Natural killer cell (primary cell): ENCODE measurements at regions not wholly inside any gene's neighbourhood (a gene's known extent, or its start where the extent isn't known, plus 50 kb on each side); places are given as distances from the start of the nearest gene placed in this dataset.

Source experiments
- ATAC-seq, 3 donors: fragments of 150-1000 bp in 2 of 3; fragments of 200-7000 bp in 1 of 3; cut with Tn5 transposase; 1 replicate in 1 of 3; 2 replicates in 2 of 3; pipeline ENCODE4 v1.10.0; 2021; ENCODE audit warnings: mild to moderate bottlenecking in 2 of 3, moderate library complexity in 2 of 3
- DNase-seq, 2 donors: peaks; one replicate each; pipeline versions ENCODE4 v3.0.0 to v3.0.0-alpha.2; 2013 to 2021; ENCODE audit warnings: mixed read lengths in 1 of 2
- H3K27ac ChIP-seq: one replicate; pipeline ENCODE4 v1.5.1; 2013; ENCODE audit warnings: mild to moderate bottlenecking, low read length
- H3K27me3 ChIP-seq: one replicate; pipeline ENCODE4 v1.6.1; 2013; ENCODE audit warnings: low read length; ENCODE audit not compliant: control insufficient read depth, insufficient read depth
- H3K36me3 ChIP-seq: one replicate; pipeline ENCODE4 v1.6.1; 2013; ENCODE audit warnings: low read length; ENCODE audit not compliant: control insufficient read depth, insufficient read depth
- H3K4me1 ChIP-seq: one replicate; pipeline ENCODE4 v1.6.1; 2013; ENCODE audit warnings: low read length; ENCODE audit not compliant: control insufficient read depth, insufficient read depth
- H3K4me3 ChIP-seq: one replicate; pipeline ENCODE4 v1.5.1; 2013; ENCODE audit warnings: low read length
- H3K9me3 ChIP-seq: one replicate; pipeline ENCODE4 v1.6.1; 2013; ENCODE audit warnings: low read length; ENCODE audit not compliant: control insufficient read depth, insufficient read depth
- H3K27ac Mint-ChIP-seq, 2 donors: one replicate each; pipeline ENCODE4 v1.8.0; 2022; ENCODE audit warnings: mild to moderate bottlenecking in 2 of 2, mixed read lengths in 2 of 2, moderate library complexity in 1 of 2
- H3K27me3 Mint-ChIP-seq, 2 donors: one replicate each; pipeline ENCODE4 v1.8.0; 2022; ENCODE audit warnings: low read depth in 2 of 2, mixed read lengths in 2 of 2
- H3K36me3 Mint-ChIP-seq: one replicate; pipeline ENCODE4 v1.8.0; 2022; ENCODE audit warnings: mixed read lengths
- H3K4me1 Mint-ChIP-seq, 2 donors: one replicate each; pipeline ENCODE4 v1.8.0; 2022; ENCODE audit warnings: mixed read lengths in 2 of 2
- H3K4me3 Mint-ChIP-seq: one replicate; pipeline ENCODE4 v1.8.0; 2022; ENCODE audit warnings: mild to moderate bottlenecking, moderate library complexity, mixed read lengths
- H3K9me3 Mint-ChIP-seq, 2 donors: one replicate each; pipeline ENCODE4 v1.8.0; 2022; ENCODE audit warnings: mixed read lengths in 2 of 2
- WGBS: methylation state at CpG from one replicate; pipeline ENCODE4 v1.1.7; 2013; ENCODE audit warnings: missing lambda C conversion rate; ENCODE audit not compliant: insufficient coverage; 5-methylcytosine and 5-hydroxymethylcytosine counted together
- intact Hi-C: fragments of 100-400 bp; cut with micrococcal nuclease; formaldehyde crosslinking; loops from one replicate; pipeline ENCODE4 v1.14.2; 2022
- TF ChIP-seq, protein P1 (sequence below): fragments of 200-600 bp; IDR thresholded peaks from one replicate; pipeline ENCODE4 v1.8.0; 2022; ENCODE audit warnings: antibody characterized with exemption

DNA sequence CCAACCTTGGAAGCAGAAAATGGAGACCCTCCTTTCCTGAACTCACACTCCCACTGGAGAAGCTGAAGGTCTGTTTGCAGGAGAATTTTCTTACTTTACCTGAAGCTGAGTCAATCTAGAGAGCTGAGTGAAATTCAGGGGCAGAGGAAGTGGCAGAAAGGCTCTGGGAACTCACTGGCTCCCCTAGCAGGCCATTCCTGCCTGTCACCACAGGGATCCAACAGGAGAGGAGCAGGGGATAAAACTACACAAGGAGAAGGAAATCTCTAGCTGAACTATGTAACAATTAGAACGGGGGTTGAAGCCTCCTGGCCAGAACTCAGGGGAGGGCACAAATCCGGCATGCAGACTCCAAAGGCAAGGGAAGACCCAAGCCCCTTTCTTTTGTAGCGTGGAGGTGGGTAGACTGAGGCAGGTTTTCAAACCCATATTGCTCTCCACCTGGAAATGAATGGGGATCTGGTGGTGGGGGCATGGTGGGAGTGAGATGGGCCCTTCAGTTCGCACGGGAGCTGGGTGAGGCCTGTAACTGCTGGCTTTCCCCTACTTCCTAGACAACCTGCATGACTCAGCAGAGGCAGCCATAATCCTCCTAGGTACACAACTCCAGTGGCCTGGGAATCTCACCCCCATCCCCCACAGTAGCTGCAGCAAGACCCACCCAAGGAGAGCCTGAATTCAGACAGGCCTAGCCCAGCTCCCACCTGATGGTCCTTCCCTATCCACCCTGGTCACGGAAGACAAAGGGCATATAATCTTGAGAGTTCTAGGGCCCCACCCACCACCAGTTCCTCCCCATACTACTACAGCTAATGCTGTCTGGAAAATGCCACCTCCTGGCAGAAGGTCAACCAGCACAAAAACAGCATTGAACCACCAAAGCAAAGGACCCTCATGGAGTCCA is 158.1 kb downstream of the LTN1 start:
- Mint-ChIP-seq H3K36me3 (no peaks in the 10 kb centered on the region), H3K4me3 (peak overlapping the region; percentile 97), H3K4me1 (peaks cover 75 to 78% of the 10 kb centered on the region in 2 donors), H3K9me3 (no peaks in the 10 kb centered on the region), H3K27me3 (no peaks in the 10 kb centered on the region), H3K27ac (peak overlapping the region; percentile 82 to 86)
- Histone ChIP-seq H3K4me1 (peaks cover 34% of the 10 kb centered on the region), H3K27ac (no peak overlapping the region), H3K4me3 (no peak overlapping the region), H3K36me3 (no peaks in the 10 kb centered on the region), H3K9me3 (no peaks in the 10 kb centered on the region), H3K27me3 (no peaks in the 10 kb centered on the region)
- WGBS = 95% methylated on average over 6 of the region's 6 CpGs
- intact Hi-C loops = loop anchor here (2.0 to 10.0 kb wide), 2 partner anchors 240 to 1990 kb away; partner anchors contain the start of genes ADAMTS1 and CCT8
- DNase-seq (no peak), ATAC-seq (no peak)
- TF ChIP-seq, protein P1, sequence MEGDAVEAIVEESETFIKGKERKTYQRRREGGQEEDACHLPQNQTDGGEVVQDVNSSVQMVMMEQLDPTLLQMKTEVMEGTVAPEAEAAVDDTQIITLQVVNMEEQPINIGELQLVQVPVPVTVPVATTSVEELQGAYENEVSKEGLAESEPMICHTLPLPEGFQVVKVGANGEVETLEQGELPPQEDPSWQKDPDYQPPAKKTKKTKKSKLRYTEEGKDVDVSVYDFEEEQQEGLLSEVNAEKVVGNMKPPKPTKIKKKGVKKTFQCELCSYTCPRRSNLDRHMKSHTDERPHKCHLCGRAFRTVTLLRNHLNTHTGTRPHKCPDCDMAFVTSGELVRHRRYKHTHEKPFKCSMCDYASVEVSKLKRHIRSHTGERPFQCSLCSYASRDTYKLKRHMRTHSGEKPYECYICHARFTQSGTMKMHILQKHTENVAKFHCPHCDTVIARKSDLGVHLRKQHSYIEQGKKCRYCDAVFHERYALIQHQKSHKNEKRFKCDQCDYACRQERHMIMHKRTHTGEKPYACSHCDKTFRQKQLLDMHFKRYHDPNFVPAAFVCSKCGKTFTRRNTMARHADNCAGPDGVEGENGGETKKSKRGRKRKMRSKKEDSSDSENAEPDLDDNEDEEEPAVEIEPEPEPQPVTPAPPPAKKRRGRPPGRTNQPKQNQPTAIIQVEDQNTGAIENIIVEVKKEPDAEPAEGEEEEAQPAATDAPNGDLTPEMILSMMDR = no peak

DNA sequence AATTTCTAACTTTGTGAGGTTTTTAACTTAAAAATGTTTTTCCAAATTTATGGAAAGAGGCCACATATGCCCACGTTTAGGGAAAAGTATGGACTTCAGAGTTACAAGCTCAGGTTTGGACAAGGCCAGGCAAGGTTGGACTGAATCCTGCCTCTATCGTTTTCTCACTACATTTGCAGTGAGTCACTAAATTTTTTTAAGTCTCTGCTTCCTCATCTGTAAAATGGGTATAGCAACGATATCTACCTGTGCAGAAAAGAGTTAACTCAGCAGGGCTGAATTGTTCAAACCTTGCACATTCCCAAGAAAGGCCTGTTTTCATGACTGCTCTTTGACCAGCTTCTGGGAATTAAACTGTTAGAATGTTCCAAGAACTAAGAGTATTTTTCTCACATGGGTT is 159.1 kb downstream of the LTN1 start:
- Mint-ChIP-seq H3K36me3 (no peaks in the 10 kb centered on the region), H3K9me3 (no peaks in the 10 kb centered on the region), H3K4me3 (peak overlapping the region; percentile 81), H3K27me3 (no peaks in the 10 kb centered on the region), H3K27ac (peak overlapping the region; percentile 82 to 86), H3K4me1 (peaks cover 85 to 87% of the 10 kb centered on the region in 2 donors)
- peaks cover 34% of the 10 kb centered on the region for H3K4me1 ChIP-seq
- H3K36me3 ChIP-seq = no peaks in the 10 kb centered on the region
- H3K9me3 ChIP-seq = no peaks in the 10 kb centered on the region
- no peak for DNase-seq
- ATAC-seq = no peak
- no peak overlapping the region for H3K27ac ChIP-seq
- H3K4me3 ChIP-seq = no peak overlapping the region
- TF ChIP-seq, protein P1 = no peak
- intact Hi-C loops = loop anchor here (2.0 to 10.0 kb wide), 3 partner anchors 41 to 1989 kb away; partner anchors contain the start of genes ADAMTS1 and CCT8
- 90% methylated on average over 3 of the region's 3 CpGs for WGBS
- no peaks in the 10 kb centered on the region for H3K27me3 ChIP-seq

DNA sequence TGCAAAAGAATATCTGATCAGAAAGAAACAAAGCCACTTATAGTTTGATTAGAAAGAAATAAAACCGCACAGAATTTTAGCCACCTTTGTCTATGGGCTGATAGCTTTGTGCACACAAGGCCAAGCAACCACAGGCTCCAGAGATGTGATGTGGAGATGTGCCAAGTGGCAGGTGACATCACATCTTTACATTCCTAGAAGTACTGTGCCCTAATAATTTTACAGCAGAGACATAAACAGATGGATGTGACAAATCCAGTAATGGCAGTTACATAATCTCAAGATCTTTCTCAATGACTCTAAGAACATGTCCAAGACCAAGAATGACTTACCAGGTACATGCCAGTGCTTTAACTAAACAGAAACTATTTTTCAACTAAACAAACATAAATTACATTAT is 159.5 kb downstream of the LTN1 start:
- H3K9me3 Mint-ChIP-seq = no peaks in the 10 kb centered on the region
- no peaks in the 10 kb centered on the region for H3K36me3 ChIP-seq
- ATAC-seq (no peak), DNase-seq (peak in 1 of 2 donors; percentile 5)
- H3K27ac Mint-ChIP-seq = peak overlapping the region; percentile 82 to 86
- H3K4me1 Mint-ChIP-seq = peaks cover 89 to 91% of the 10 kb centered on the region in 2 donors
- 60% methylated on average over 1 of the region's 1 CpG for WGBS
- peak overlapping the region; percentile 57 for H3K27ac ChIP-seq
- no peaks in the 10 kb centered on the region for H3K36me3 Mint-ChIP-seq
- TF ChIP-seq, protein P1 = no peak
- no peaks in the 10 kb centered on the region for H3K9me3 ChIP-seq
- intact Hi-C loops = loop anchor here (2.0 to 10.0 kb wide), 2 partner anchors 40 to 242 kb away; partner anchors contain the start of gene CCT8
- H3K4me3 Mint-ChIP-seq = peak overlapping the region; percentile 80
- no peaks in the 10 kb centered on the region for H3K27me3 ChIP-seq
- no peaks in the 10 kb centered on the region for H3K27me3 Mint-ChIP-seq
- no peak overlapping the region for H3K4me3 ChIP-seq
- peaks cover 34% of the 10 kb centered on the region for H3K4me1 ChIP-seq
